ENCODE measurements at regions not wholly inside any gene's neighbourhood (a gene's known extent, or its start where the extent isn't known, plus 50 kb on each side); places are given as distances from the start of the nearest gene placed in this dataset.

- intact Hi-C loops (cut with micrococcal nuclease; ENCODE audit: unreplicated experiment) = no loop called here
- Histone ChIP-seq H2AFZ (no peak overlapping the region), H3K79me2 (ENCODE audit: low read depth) (no peaks in the 10 kb centered on the region), H3K27me3 (ENCODE audit: insufficient read depth, low read depth) (peaks cover 30% of the 10 kb centered on the region; the same call in 1 of the 2 replicates), H3K4me2 (no peak overlapping the region), H3K9me3 (ENCODE audit: insufficient read depth, low read depth) (no peaks in the 10 kb centered on the region), H4K20me1 (ENCODE audit: insufficient read depth) (no peaks in the 10 kb centered on the region), H3K4me3 (no peak overlapping the region), H3K27ac (no peak overlapping the region), H3K36me3 (ENCODE audit: low read depth) (no peaks in the 10 kb centered on the region), H3K4me1 (replicated peaks; ENCODE audit: insufficient read depth) (no peaks in the 10 kb centered on the region), H3K9me2 (ENCODE audit: insufficient read depth) (no peaks in the 10 kb centered on the region), H3F3A (ENCODE audit: insufficient read depth, low read depth) (no peaks in the 10 kb centered on the region)
- CTCF ChIA-PET = no interaction called here
- peak in 1 of 2 experiments; percentile 32 for DNase-seq
- no TSS peak for BruUV-seq (replicated peaks)
- POLR2A ChIA-PET (ENCODE audit: unreplicated experiment) = interaction anchor here (0.6 kb wide), 1 partner anchor 437 kb away, joined by 3 read pairs; no protein-coding TSS in a partner anchor
- TF ChIP-seq EZH2 (IDR thresholded peaks at IDR 0.05; ENCODE audit: low read depth) = no peak
- no peak for TF ChIP-seq CTCF (conservative IDR thresholded peaks at IDR 0.05)
These were observed 129.2 kb downstream of the RPS24 start for GRCh38 chr10:78162853-78163252.

GRCh38 chr10:78164702-78165101, 131.0 kb downstream of the RPS24 start:
- Histone ChIP-seq H4K20me1 (ENCODE audit: insufficient read depth) (no peaks in the 10 kb centered on the region), H2AFZ (no peak overlapping the region), H3K4me3 (no peak overlapping the region), H3F3A (ENCODE audit: insufficient read depth, low read depth) (no peaks in the 10 kb centered on the region), H3K27me3 (ENCODE audit: insufficient read depth, low read depth) (peaks cover 30% of the 10 kb centered on the region; the same call in 1 of the 2 replicates), H3K79me2 (ENCODE audit: low read depth) (no peaks in the 10 kb centered on the region), H3K36me3 (ENCODE audit: low read depth) (no peaks in the 10 kb centered on the region), H3K4me2 (no peak overlapping the region), H3K9me2 (ENCODE audit: insufficient read depth) (no peaks in the 10 kb centered on the region), H3K9me3 (ENCODE audit: insufficient read depth, low read depth) (no peaks in the 10 kb centered on the region), H3K27ac (no peak overlapping the region), H3K4me1 (replicated peaks; ENCODE audit: insufficient read depth) (no peaks in the 10 kb centered on the region)
- BruUV-seq (replicated peaks) = no TSS peak
- TF ChIP-seq CTCF (conservative IDR thresholded peaks at IDR 0.05) (no peak), EZH2 (IDR thresholded peaks at IDR 0.05; ENCODE audit: low read depth) (no peak)
- ChIA-PET POLR2A (ENCODE audit: unreplicated experiment) (no interaction called here), CTCF (no interaction called here)
- no peak for DNase-seq
- intact Hi-C loops (cut with micrococcal nuclease; ENCODE audit: unreplicated experiment) = no loop called here

- ChIA-PET POLR2A (ENCODE audit: unreplicated experiment) (no interaction called here), CTCF (no interaction called here)
- Histone ChIP-seq H3K4me3 (no peak overlapping the region), H3K36me3 (ENCODE audit: low read depth) (no peaks in the 10 kb centered on the region), H3K4me2 (no peak overlapping the region), H3F3A (ENCODE audit: insufficient read depth, low read depth) (no peaks in the 10 kb centered on the region), H3K79me2 (ENCODE audit: low read depth) (no peaks in the 10 kb centered on the region), H4K20me1 (ENCODE audit: insufficient read depth) (no peaks in the 10 kb centered on the region), H3K9me3 (ENCODE audit: insufficient read depth, low read depth) (no peaks in the 10 kb centered on the region), H3K27me3 (ENCODE audit: insufficient read depth, low read depth) (peaks cover 30% of the 10 kb centered on the region; the same call in 1 of the 2 replicates), H3K27ac (no peak overlapping the region), H3K9me2 (ENCODE audit: insufficient read depth) (no peaks in the 10 kb centered on the region), H2AFZ (no peak overlapping the region), H3K4me1 (replicated peaks; ENCODE audit: insufficient read depth) (no peaks in the 10 kb centered on the region)
- no peak for TF ChIP-seq CTCF (conservative IDR thresholded peaks at IDR 0.05)
- no peak for TF ChIP-seq EZH2 (IDR thresholded peaks at IDR 0.05; ENCODE audit: low read depth)
- no TSS peak for BruUV-seq (replicated peaks)
- DNase-seq = peak in 1 of 2 experiments; percentile 13
- intact Hi-C loops (cut with micrococcal nuclease; ENCODE audit: unreplicated experiment) = no loop called here
These were observed 131.5 kb downstream of the RPS24 start for GRCh38 chr10:78165172-78165571.

All from PC-9 (cell line).